Brain microvascular endothelial cell (primary cell): ENCODE measurements at regions not wholly inside any gene's neighbourhood (a gene's known extent, or its start where the extent isn't known, plus 50 kb on each side); places are given as distances from the start of the nearest gene placed in this dataset.

ENCODE experiments used
- DNase-seq: peaks from one replicate; pipeline ENCODE4 v3.0.0-alpha.2; 2020
- H3K27ac ChIP-seq: fragments of 250-450 bp; sonication (Bioruptor Pico); 2 replicates; pipeline ENCODE4 v1.5.1; 2020; ENCODE audit warnings: mild to moderate bottlenecking, moderate library complexity
- H3K27me3 ChIP-seq: fragments of 250-450 bp; sonication (Bioruptor Pico); replicated peaks from 2 replicates; pipeline ENCODE4 v1.5.1; 2020; ENCODE audit warnings: mild to moderate bottlenecking
- H3K36me3 ChIP-seq: fragments of 250-450 bp; sonication (Bioruptor Pico); replicated peaks from 2 replicates; pipeline ENCODE4 v1.5.1; 2020; ENCODE audit warnings: mild to moderate bottlenecking
- H3K4me3 ChIP-seq: 2 replicates; pipeline ENCODE4 v1.5.1; 2011; ENCODE audit warnings: low read depth, mild to moderate bottlenecking, control low read depth, low read length, moderate library complexity
- CTCF ChIP-seq: IDR thresholded peaks from 2 replicates; pipeline ENCODE4 v1.5.1; 2011; ENCODE audit warnings: low read depth, mild to moderate bottlenecking, moderate library complexity, low read length, control low read depth, inconsistent platforms; ENCODE audit errors: missing control alignments
- in situ Hi-C: cut with HindIII; loops from 2 replicates; pipeline ENCODE4 v1.10.0; 2017; ENCODE audit warnings: low sequenced_read_pairs, low pct_ligation_motif_present

GRCh38 chr18:40440088-40440487, 1514.9 kb upstream of the PIK3C3 start:
- H3K27ac ChIP-seq = no peak overlapping the region
- H3K4me3 ChIP-seq = no peak overlapping the region
- no peak for DNase-seq
- no peaks in the 10 kb centered on the region for H3K36me3 ChIP-seq
- TF ChIP-seq CTCF = no peak
- no peaks in the 10 kb centered on the region for H3K27me3 ChIP-seq
- in situ Hi-C loops = no loop called here

GRCh38 chr18:40437517-40437916, 1517.5 kb upstream of the PIK3C3 start:
- no peak for DNase-seq
- no peaks in the 10 kb centered on the region for H3K36me3 ChIP-seq
- no peak for TF ChIP-seq CTCF
- in situ Hi-C loops = no loop called here
- no peaks in the 10 kb centered on the region for H3K27me3 ChIP-seq
- H3K27ac ChIP-seq = no peak overlapping the region
- H3K4me3 ChIP-seq = no peak overlapping the region

- no peaks in the 10 kb centered on the region for H3K27me3 ChIP-seq
- H3K36me3 ChIP-seq = no peaks in the 10 kb centered on the region
- DNase-seq = no peak
- H3K27ac ChIP-seq = no peak overlapping the region
- TF ChIP-seq CTCF = no peak
- no peak overlapping the region for H3K4me3 ChIP-seq
- in situ Hi-C loops = no loop called here
Measured at GRCh38 chr18:40431071-40431985, 1523.7 kb upstream of the PIK3C3 start.

GRCh38 chr18:40423291-40423690, 1531.7 kb upstream of the PIK3C3 start:
- H3K36me3 ChIP-seq = no peaks in the 10 kb centered on the region
- no peaks in the 10 kb centered on the region for H3K27me3 ChIP-seq
- H3K27ac ChIP-seq = no peak overlapping the region
- H3K4me3 ChIP-seq = no peak overlapping the region
- DNase-seq = no peak
- in situ Hi-C loops = no loop called here
- no peak for TF ChIP-seq CTCF

GRCh38 chr18:40420675-40421074, 1534.4 kb upstream of the PIK3C3 start:
- TF ChIP-seq CTCF = no peak
- H3K27ac ChIP-seq = no peak overlapping the region
- in situ Hi-C loops = no loop called here

More at GRCh38 chr18:40420675-40421074, 1534.4 kb upstream of the PIK3C3 start:
- Histone ChIP-seq H3K4me3 (no peak overlapping the region), H3K27me3 (no peaks in the 10 kb centered on the region), H3K36me3 (no peaks in the 10 kb centered on the region)
- DNase-seq = no peak
